ENCODE measurements at regions not wholly inside any gene's neighbourhood (a gene's known extent, or its start where the extent isn't known, plus 50 kb on each side); places are given as distances from the start of the nearest gene placed in this dataset.

GRCh38 chr15:70164910-70165715 lies 67.4 kb upstream of the TLE3 start:
- no peak for DNase-seq (ENCODE audit: low read depth, low spot score)
- no peak for TF ChIP-seq CTCF (IDR thresholded peaks at IDR 0.05; ENCODE audit: low read depth, low read length)
- in situ Hi-C loops (cut with HindIII; ENCODE audit: low sequenced_read_pairs), result no loop called here
- no peak overlapping the region for H3K4me3 ChIP-seq (ENCODE audit: low read depth, low read length)

- TF ChIP-seq CTCF (IDR thresholded peaks at IDR 0.05; ENCODE audit: low read depth, low read length), result no peak
- no peak overlapping the region for H3K4me3 ChIP-seq (ENCODE audit: low read depth, low read length)
- in situ Hi-C loops (cut with HindIII; ENCODE audit: low sequenced_read_pairs), result no loop called here
- no peak for DNase-seq (ENCODE audit: low read depth, low spot score)
Measured at GRCh38 chr15:70164156-70164900, 66.6 kb upstream of the TLE3 start.

GRCh38 chr15:70160803-70161565 lies 63.3 kb upstream of the TLE3 start:
- in situ Hi-C loops (cut with HindIII; ENCODE audit: low sequenced_read_pairs), result no loop called here
- no peak for TF ChIP-seq CTCF (IDR thresholded peaks at IDR 0.05; ENCODE audit: low read depth, low read length)
- DNase-seq (ENCODE audit: low read depth, low spot score), result no peak
- H3K4me3 ChIP-seq (ENCODE audit: low read depth, low read length), result no peak overlapping the region

GRCh38 chr15:70160267-70160666 lies 62.5 kb upstream of the TLE3 start:
- TF ChIP-seq CTCF (IDR thresholded peaks at IDR 0.05; ENCODE audit: low read depth, low read length), result no peak
- no peak overlapping the region for H3K4me3 ChIP-seq (ENCODE audit: low read depth, low read length)
- in situ Hi-C loops (cut with HindIII; ENCODE audit: low sequenced_read_pairs), result no loop called here
- no peak for DNase-seq (ENCODE audit: low read depth, low spot score)

GRCh38 chr15:70159713-70160009 lies 61.9 kb upstream of the TLE3 start:
- no peak for TF ChIP-seq CTCF (IDR thresholded peaks at IDR 0.05; ENCODE audit: low read depth, low read length)
- H3K4me3 ChIP-seq (ENCODE audit: low read depth, low read length), result no peak overlapping the region
- DNase-seq (ENCODE audit: low read depth, low spot score), result no peak
- in situ Hi-C loops (cut with HindIII; ENCODE audit: low sequenced_read_pairs), result no loop called here

- TF ChIP-seq CTCF (IDR thresholded peaks at IDR 0.05; ENCODE audit: low read depth, low read length), result no peak
- no peak for DNase-seq (ENCODE audit: low read depth, low spot score)
- in situ Hi-C loops (cut with HindIII; ENCODE audit: low sequenced_read_pairs), result no loop called here
- no peak overlapping the region for H3K4me3 ChIP-seq (ENCODE audit: low read depth, low read length)
Measured at GRCh38 chr15:70159001-70159712, 61.4 kb upstream of the TLE3 start.
